Activated CD4-positive, alpha-beta T cell treated with anti-CD3 and anti-CD28 coated beads, Interleukin-2, amount 50 U/mL, for 48 hours (primary cell): ENCODE measurements at regions not wholly inside any gene's neighbourhood (a gene's known extent, or its start where the extent isn't known, plus 50 kb on each side); places are given as distances from the start of the nearest gene placed in this dataset.

Source experiments
- DNase-seq, 2 experiments: peaks; one replicate each; pipeline ENCODE4 v3.0.0-alpha.2; 2020

- no peak for DNase-seq
These were observed 157.3 kb upstream of the DAPK1 start for GRCh38 chr9:87340391-87340790.

GRCh38 chr9:87342743-87343142, 154.9 kb upstream of the DAPK1 start:
- DNase-seq: no peak

- no peak for DNase-seq
These were observed 153.7 kb upstream of the DAPK1 start for GRCh38 chr9:87343816-87344430.

- DNase-seq: no peak
These were observed 151.5 kb upstream of the DAPK1 start for GRCh38 chr9:87346061-87346665.

- no peak for DNase-seq
These were observed 146.8 kb upstream of the DAPK1 start for GRCh38 chr9:87350915-87351314.

GRCh38 chr9:87353301-87353700, 144.4 kb upstream of the DAPK1 start:
- no peak for DNase-seq

GRCh38 chr9:87354147-87354546, 143.5 kb upstream of the DAPK1 start:
- no peak for DNase-seq

- DNase-seq: no peak
These were observed 140.1 kb upstream of the DAPK1 start for GRCh38 chr9:87357600-87357999.

GRCh38 chr9:87359264-87359663, 138.4 kb upstream of the DAPK1 start:
- no peak for DNase-seq

- no peak for DNase-seq
These were observed 137.6 kb upstream of the DAPK1 start for GRCh38 chr9:87359958-87360601.

GRCh38 chr9:87370049-87370685, 127.5 kb upstream of the DAPK1 start:
- no peak for DNase-seq

GRCh38 chr9:87371795-87372355, 125.8 kb upstream of the DAPK1 start:
- no peak for DNase-seq

GRCh38 chr9:87372356-87372851, 125.3 kb upstream of the DAPK1 start:
- no peak for DNase-seq

GRCh38 chr9:87374023-87374919, 123.4 kb upstream of the DAPK1 start:
- peak; percentile 48 to 64 for DNase-seq

- no peak for DNase-seq
These were observed 122.1 kb upstream of the DAPK1 start for GRCh38 chr9:87375397-87376073.

GRCh38 chr9:87378676-87379075, 119.0 kb upstream of the DAPK1 start:
- no peak for DNase-seq

GRCh38 chr9:87379300-87379699, 118.4 kb upstream of the DAPK1 start:
- DNase-seq: no peak

- no peak for DNase-seq
These were observed 116.5 kb upstream of the DAPK1 start for GRCh38 chr9:87381050-87381711.

- DNase-seq: no peak
These were observed 115.9 kb upstream of the DAPK1 start for GRCh38 chr9:87381746-87382145.

GRCh38 chr9:87382900-87383299, 114.8 kb upstream of the DAPK1 start:
- no peak for DNase-seq
